ENCODE measurements at regions not wholly inside any gene's neighbourhood (a gene's known extent, or its start where the extent isn't known, plus 50 kb on each side); places are given as distances from the start of the nearest gene placed in this dataset.

GRCh38 chr6:1037430-1038202, 274.3 kb upstream of the FOXQ1 start:
- no peak for DNase-seq (ENCODE audit: low read depth, low spot score)

DNA sequence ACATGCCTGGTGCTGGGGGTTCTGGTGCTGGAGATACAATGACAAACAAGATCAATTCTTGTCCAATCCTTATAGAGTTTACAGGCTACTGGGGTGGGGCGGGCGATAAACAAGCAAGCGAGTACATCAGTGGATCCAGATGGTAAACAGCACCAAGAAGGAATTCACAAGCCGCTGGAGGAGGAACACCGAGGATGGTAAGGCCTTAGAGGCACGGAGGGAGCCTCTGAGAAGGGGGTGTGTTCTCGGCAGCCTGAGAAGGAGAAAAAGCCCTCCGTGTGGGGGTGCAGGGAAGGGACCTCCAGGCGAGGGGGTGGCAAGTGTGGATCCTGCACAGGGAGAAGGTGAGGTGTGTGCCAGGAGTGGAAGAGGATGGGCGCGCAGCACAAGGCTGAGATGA, 276.5 kb upstream of the FOXQ1 start:
- no peak for DNase-seq (ENCODE audit: low read depth, low spot score)

- DNase-seq (ENCODE audit: low read depth, low spot score) = no peak
Measured at GRCh38 chr6:1031720-1032119, 280.2 kb upstream of the FOXQ1 start.

DNA sequence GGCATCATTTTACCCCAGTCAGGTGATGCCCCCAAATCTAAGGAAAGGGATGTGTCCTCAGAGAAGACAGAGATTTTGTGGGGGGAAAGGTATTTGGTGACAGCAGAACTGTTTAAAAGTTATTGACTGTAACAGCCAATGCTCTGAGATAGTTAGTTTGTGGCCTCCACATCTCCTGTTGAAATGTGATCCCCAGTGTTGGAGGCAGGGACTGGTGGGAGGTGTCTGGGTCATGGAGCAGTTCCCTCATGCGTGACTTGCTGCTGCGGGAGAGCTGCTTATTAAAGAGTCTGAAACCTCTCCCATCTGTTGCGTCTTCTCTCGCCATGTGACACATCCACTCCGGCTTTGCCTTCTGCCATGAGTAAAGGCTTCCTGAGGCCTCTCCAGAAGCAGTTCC, 282.8 kb upstream of the FOXQ1 start:
- no peak for DNase-seq (ENCODE audit: low read depth, low spot score)

- no peak for DNase-seq (ENCODE audit: low read depth, low spot score)
Measured at GRCh38 chr6:1028723-1029122, 283.2 kb upstream of the FOXQ1 start.

- DNase-seq (ENCODE audit: low read depth, low spot score) = no peak
Measured at GRCh38 chr6:1027795-1028569, 283.9 kb upstream of the FOXQ1 start.

GRCh38 chr6:1027109-1027794, 284.6 kb upstream of the FOXQ1 start:
- DNase-seq (ENCODE audit: low read depth, low spot score) = no peak

- DNase-seq (ENCODE audit: low read depth, low spot score) = no peak
Measured at GRCh38 chr6:1025821-1026220, 286.1 kb upstream of the FOXQ1 start.

GRCh38 chr6:1024587-1024986, 287.3 kb upstream of the FOXQ1 start:
- DNase-seq (ENCODE audit: low read depth, low spot score) = no peak

DNA sequence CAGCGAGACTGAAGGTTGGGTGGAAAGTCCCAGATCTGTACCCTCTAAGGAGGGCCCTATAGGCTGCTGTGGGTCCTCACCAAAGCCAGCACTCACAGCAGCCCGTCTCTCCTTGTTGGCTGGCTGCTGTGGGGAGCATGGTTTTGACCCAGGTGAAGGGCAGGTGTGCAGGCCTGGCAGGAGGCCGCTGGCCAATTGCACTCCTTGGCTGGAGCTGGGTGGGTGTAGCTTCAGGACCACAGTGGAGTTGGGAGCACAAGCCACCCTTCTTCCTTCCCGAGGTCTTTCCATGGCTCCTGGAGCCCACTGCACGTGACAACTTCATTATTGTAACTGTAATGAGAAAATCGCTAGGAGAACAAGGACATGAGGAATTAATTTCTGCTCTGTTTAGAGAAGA, 287.7 kb upstream of the FOXQ1 start:
- no peak for DNase-seq (ENCODE audit: low read depth, low spot score)

GRCh38 chr6:1023229-1023628, 288.7 kb upstream of the FOXQ1 start:
- no peak for DNase-seq (ENCODE audit: low read depth, low spot score)

DNA sequence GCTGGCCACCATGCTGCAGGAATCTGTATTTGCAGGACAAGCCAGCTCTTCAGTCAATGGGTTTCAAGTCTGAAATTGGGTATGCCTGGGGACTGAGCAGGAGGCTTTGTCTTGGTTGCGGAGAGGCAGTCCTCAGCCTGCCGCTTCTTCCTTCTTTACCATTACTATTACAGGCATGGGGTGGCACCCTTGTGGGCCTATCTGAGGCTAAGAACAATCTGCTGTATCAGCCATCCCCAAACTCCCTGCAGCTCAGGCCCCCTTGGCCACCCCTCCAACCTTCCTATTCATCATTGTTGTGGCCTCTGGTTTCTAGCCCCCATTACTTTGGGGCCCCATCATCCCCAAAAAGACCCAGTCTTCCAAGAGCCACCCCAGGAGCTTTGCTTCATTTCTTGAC, 289.2 kb upstream of the FOXQ1 start:
- no peak for DNase-seq (ENCODE audit: low read depth, low spot score)

GRCh38 chr6:1020837-1021236, 291.1 kb upstream of the FOXQ1 start:
- DNase-seq (ENCODE audit: low read depth, low spot score) = no peak

DNA sequence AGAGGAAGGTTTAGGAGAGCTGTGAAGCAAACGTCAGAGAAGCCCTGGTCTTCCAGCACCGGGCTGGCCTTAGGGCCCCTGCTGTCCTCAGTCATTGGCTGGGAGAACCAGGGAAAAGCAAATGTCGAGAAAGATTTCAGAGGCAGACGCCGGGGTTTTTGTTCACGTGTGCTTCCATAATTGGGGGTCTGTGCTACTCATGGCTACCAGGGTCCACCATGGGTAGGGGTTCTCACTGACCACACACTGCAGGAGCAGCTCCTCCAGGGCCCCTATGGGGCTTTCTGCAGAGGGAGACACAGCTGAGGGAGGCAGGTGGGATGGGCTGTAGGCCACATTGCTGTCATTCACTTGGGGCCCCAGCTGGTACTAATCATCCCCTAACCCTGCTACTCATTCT, 291.8 kb upstream of the FOXQ1 start:
- DNase-seq (ENCODE audit: low read depth, low spot score) = no peak

- no peak for DNase-seq (ENCODE audit: low read depth, low spot score)
Measured at GRCh38 chr6:1018041-1018440, 293.9 kb upstream of the FOXQ1 start.

DNA sequence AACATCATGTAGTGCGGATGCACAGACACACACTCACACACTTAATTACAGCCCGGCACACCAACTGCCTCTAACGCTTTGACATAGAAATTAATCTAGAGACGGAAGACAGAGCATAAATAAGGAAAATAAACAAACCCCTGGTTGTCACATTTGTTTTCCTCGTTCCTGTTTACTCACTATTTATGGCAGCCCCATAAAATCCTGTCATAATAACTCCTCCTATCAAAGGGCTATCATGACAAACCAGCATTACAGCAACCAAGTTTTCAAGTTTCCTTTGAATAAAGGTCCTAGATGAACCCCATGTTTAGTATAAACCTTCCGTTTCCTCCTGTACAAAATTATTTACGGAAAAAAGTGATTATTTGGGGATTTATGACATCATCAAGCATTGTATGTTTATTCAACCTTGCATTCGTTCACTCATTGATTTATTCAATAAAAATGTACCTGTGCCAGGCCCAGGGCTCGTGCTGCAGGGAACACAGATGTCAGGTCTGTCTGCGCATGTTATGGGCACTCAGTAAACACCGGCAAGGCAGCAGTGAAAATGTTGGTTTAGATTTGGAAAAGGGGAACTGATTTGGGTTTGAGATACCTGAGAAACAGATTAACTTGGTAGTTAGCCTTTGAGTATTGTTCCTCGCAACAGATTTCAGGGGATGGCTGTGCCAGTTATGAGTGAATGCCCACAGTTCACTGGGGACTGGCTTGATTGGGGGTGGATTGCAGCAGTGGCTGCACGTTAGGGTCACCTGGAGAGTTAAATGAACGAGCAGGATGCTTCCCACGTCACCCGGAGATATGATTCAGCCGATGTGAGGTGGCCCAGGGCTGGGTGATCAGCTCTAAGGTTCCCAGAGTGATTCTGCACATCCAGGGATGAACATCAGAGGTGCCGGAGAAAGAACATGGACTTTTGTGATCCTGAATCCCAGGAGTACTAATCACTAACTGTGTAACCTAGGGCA, 295.3 kb upstream of the FOXQ1 start:
- DNase-seq (ENCODE audit: low read depth, low spot score) = no peak

DNA sequence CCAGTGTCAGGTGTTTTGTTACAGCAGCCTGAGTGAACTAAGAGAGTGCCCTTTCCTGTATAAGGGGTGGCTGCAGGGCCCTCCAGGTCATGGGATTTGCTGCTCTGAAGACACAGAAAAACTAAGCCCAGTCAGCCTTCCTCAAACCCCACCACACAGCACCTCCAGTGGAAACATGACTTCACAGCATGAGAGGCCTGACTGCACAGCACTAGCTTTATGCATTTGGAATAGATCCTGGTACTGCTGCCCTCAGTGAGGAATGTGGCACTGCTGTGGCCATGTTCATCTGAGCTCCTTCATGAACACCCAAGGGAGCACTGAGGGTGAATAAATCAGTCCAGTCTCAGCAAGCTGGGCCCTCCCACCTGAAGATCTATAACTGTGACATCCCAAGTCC, 296.1 kb upstream of the FOXQ1 start:
- no peak for DNase-seq (ENCODE audit: low read depth, low spot score)

DNA sequence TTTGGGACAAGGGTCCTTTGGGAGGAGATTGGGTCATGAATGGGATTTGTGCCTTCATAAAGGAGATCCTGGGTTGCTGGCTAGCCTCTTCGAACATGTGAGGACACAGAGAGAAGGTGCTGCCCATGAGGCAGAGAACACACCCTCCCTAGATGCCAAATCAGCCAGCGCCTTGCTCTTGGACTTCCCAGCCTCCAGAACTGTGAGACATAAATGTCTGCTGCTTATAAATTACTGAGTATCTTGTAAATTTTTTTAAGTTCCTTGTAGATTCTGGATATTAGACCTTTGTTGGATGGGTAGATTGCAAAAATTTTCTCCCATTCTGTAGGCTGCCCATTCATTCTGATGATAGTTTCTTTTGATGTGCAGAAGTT, 297.5 kb upstream of the FOXQ1 start:
- DNase-seq (ENCODE audit: low read depth, low spot score) = no peak

- DNase-seq (ENCODE audit: low read depth, low spot score) = no peak
Measured at GRCh38 chr6:1013656-1014430, 298.1 kb upstream of the FOXQ1 start.

DNA sequence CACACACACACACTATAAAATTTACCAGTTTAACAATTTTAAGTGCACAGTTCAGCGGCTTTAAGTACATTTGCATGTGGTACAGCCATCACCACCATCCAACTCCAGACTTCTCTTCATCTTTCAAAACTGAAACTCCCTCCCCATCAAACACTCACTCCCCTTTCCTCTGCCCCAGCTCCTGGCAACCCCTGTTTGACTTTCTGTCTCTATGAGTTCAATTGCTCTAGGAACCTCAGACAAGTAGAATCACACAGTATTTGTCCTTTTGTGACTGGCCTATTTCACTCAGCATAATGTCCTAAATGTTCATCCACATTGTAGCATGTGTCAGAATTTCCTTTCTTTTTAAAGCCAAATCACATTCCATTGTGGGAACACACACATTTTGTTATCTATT, 302.8 kb upstream of the FOXQ1 start:
- DNase-seq (ENCODE audit: low read depth, low spot score) = no peak

GRCh38 chr6:1007159-1007558, 304.7 kb upstream of the FOXQ1 start:
- no peak for DNase-seq (ENCODE audit: low read depth, low spot score)
